Sciatic nerve (tissue), 2 donors: ENCODE measurements at regions not wholly inside any gene's neighbourhood (a gene's known extent, or its start where the extent isn't known, plus 50 kb on each side); places are given as distances from the start of the nearest gene placed in this dataset.
A peak's percentile ranks its signal among the peaks of the same experiment; 100 is the strongest.
"Not testable (repeated sequence)": the region's sequence is repeated elsewhere in the genome, so short reads cannot be mapped to it uniquely, and the experiment has no call there.

Source experiments
- ATAC-seq: fragments of 200-7000 bp; cut with Tn5 transposase; one replicate; pipeline ENCODE4 v1.9.1; 2020; ENCODE audit warnings: mild to moderate bottlenecking, moderate library complexity
- DNase-seq: peaks from one replicate; pipeline ENCODE4 v3.0.0-alpha.2; 2020; ENCODE audit warnings: low spot score
- intact Hi-C: fragments of 100-400 bp; cut with DNase I; formaldehyde crosslinking; loops from one replicate; pipeline ENCODE4 v1.14.2; 2022
- donor health status: DM: no; HTN: no; CAD: no.
- donor health status: DM: no; HTN: no; CAD: no.

DNA sequence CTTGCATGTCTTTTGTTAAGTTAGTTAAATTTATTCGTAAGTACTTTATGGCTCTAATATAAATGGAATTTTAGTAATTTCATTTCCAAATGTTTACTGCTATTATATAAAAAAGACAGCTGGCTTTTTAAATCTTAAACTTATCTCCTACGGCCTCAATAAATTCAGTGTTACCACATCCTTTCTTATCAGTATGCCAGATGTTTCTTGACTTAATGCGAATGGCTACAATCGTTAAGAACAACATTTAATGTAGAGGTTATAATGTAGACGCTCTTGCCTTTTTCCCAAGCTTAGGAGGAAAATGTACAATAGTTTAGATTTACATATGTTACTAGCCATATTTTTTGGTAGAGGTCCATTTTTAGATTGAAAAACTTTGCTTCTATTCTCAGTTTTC is 659.4 kb downstream of the TENT5A start:
- ATAC-seq (no peak), DNase-seq (no peak)
- intact Hi-C loops, result no loop called here

- DNase-seq, result no peak
- peak; percentile 73 for ATAC-seq
- intact Hi-C loops, result no loop called here
These were observed 664.3 kb downstream of the TENT5A start for GRCh38 chr6:81088145-81088544.

GRCh38 chr6:81086991-81087390 is 665.5 kb downstream of the TENT5A start:
- peak; percentile 85 for ATAC-seq
- DNase-seq, result no peak
- intact Hi-C loops, result no loop called here

- intact Hi-C loops, result no loop called here
- ATAC-seq, result no peak
These were observed 667.1 kb downstream of the TENT5A start for GRCh38 chr6:81085431-81085790.

GRCh38 chr6:81084776-81085430 is 667.6 kb downstream of the TENT5A start:
- no peak for DNase-seq
- no peak for ATAC-seq
- intact Hi-C loops, result no loop called here

More at GRCh38 chr6:81085431-81085790, 667.1 kb downstream of the TENT5A start:
- no peak for DNase-seq

- ATAC-seq (no peak), DNase-seq (no peak)
- intact Hi-C loops, result no loop called here
These were observed 676.5 kb downstream of the TENT5A start for GRCh38 chr6:81075974-81076373.

- DNase-seq, result no peak
- no peak for ATAC-seq
These were observed 679.2 kb downstream of the TENT5A start for GRCh38 chr6:81073318-81073717.

DNA sequence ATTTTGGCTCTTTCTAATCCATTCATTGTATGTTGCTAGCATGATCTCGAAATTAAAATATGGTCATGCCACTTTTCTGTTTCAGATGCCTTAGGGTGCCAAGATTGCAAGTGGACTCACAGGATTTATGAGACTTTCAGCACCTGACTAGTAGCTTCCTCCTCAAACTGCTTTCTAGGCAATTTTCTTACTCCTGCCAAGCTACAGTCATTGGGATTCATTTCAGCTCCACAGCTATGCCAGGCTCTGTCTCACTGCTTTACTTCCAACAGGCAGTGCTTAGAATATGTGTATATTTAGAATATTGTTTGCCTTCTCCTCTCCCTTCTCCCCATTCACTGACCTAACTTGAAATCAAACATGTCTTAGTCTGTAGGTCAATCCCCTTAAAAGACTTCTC is 681.4 kb downstream of the TENT5A start:
- ATAC-seq (no peak), DNase-seq (no peak)
- intact Hi-C loops, result no loop called here

More at GRCh38 chr6:81073318-81073717, 679.2 kb downstream of the TENT5A start:
- intact Hi-C loops, result no loop called here

DNA sequence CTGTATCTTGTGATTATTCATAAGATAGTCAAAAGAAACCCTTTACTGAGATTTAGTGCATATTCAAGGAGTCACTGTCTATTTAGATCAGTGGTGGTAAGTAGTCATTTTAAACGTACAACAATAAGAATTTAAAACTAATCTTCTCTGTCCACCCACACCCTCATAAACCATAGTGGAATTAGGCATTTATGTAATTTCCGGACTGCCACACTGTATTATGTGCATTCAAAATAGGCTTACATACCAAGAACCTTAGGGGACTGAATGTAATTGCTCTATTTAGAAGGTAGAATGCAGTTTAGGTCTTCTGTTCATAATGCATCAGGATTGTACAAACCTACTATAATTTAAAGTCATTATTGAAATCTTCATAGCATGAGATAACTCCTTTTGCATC is 685.4 kb downstream of the TENT5A start:
- intact Hi-C loops, result no loop called here
- ATAC-seq (no peak), DNase-seq (no peak)

GRCh38 chr6:81063891-81064290 is 688.6 kb downstream of the TENT5A start:
- intact Hi-C loops, result no loop called here
- ATAC-seq, result no peak
- no peak for DNase-seq

DNA sequence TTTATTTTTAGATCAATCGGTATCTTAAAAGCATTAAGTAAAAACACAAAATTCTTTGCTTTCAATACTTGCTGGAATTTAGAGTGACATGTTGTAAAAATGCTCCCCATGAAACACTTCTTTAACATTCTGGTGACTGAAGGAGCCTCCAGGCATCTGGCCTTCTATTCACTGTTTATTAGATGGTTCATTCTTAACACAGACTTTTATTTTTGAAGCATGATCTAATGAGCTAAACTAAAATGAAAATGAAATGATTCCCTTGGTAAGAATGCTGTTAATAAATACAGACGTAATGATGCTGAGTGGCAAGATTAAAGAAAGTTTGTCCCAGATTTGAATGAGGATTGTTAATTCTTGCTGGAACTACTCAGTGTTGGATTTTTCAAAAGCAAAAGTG is 698.4 kb downstream of the TENT5A start:
- intact Hi-C loops, result no loop called here
- DNase-seq, result no peak
- no peak for ATAC-seq

- intact Hi-C loops, result no loop called here
- ATAC-seq (no peak), DNase-seq (no peak)
These were observed 700.5 kb downstream of the TENT5A start for GRCh38 chr6:81051952-81052351.

DNA sequence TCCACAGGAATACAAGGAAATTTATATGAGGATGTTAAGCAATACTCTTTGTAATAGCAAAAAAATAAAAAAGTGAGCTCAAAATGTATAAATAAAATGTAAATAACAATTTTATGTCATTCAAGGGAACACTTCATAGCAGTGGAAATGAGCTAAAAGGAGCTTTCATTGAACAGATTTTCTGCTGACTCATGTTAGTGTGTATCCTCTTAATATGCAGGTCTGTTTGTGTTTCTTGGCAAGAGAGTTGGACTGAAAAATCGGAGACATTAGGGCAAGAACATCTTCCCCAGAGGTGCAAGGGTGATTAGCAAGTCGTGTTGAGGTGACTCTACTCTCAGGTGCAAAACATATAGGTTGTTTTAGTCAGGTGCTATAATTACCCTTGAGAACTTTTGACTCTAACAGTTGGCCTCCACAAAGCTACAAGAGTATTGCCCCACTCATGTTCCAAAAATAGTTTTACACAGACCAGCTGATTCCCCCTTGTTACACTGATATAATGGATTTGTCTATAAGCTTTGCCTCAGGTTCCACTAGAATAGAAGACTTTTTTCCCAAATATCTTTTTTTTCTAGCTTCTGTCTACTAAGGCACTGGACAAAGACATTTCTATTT is 702.9 kb downstream of the TENT5A start:
- DNase-seq (no peak), ATAC-seq (no peak)
- intact Hi-C loops, result no loop called here

GRCh38 chr6:81031416-81031815 is 721.1 kb downstream of the TENT5A start:
- ATAC-seq (peak; percentile 38), DNase-seq (no peak)
- intact Hi-C loops, result no loop called here

DNA sequence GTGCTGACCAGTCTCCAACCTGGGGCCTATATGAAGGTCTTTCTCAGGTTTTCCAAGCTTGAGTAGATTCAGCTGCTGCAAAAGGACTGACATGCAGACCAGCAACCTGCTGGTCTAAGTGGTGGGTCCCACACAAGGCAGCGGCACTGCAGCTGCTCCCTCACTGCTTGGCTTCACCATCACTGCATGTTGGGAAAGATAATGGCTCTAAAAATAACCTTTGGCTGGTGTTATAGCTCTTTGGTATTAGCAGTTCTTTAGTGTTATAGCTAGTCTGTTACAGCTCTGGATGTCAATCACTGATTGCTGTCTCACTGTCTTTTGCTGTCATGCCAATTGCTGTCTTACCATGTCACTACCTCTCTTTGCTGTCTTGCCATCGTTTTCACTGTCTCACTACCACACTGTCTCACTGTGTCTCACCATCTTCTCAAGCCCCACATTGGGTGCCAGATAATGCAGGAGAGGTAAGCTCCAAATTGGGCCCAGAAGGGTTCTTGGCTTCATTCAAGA is 726.4 kb downstream of the TENT5A start:
- intact Hi-C loops, result no loop called here
- DNase-seq (no peak), ATAC-seq (no peak)

- DNase-seq (no peak), ATAC-seq (no peak)
- intact Hi-C loops, result no loop called here
These were observed 728.8 kb downstream of the TENT5A start for GRCh38 chr6:81023709-81024108.

DNA sequence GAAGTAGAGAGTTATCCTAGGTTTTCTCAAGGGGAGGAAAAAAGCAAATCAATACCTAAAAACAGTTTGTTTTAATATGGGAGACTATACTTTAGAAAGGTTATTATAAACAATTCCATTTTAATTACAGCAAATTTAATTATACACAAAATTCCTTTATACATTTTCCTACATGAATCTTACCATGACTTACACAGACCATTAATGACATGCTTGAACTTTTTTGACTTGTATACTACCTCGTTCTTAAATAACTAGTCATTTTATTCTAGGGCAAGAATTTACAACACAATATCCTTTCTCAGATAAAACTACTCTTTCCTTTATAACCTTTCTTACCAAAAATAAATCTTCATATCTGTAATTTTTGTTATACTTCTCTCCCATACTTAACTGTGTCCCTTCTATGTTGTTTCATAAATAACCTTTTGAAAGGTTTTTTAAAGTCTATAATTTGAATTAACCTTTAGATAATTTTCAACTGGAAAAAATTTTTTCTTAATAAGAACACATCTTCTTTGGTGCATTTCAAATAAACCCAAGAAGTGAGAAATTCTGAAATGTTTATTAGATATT is 729.4 kb downstream of the TENT5A start:
- ATAC-seq (no peak), DNase-seq (no peak)
- intact Hi-C loops, result no loop called here

GRCh38 chr6:81017586-81017985 is 734.9 kb downstream of the TENT5A start:
- ATAC-seq, DNase-seq, intact Hi-C loops: not testable (repeated sequence)

GRCh38 chr6:81003894-81004293 is 748.6 kb downstream of the TENT5A start:
- DNase-seq (no peak), ATAC-seq (no peak)
- intact Hi-C loops, result no loop called here

GRCh38 chr6:81003156-81003555 is 749.3 kb downstream of the TENT5A start:
- DNase-seq (no peak), ATAC-seq (no peak)
- intact Hi-C loops, result no loop called here

- DNase-seq (no peak), ATAC-seq (no peak)
- intact Hi-C loops, result no loop called here
These were observed 750.4 kb downstream of the TENT5A start for GRCh38 chr6:81002126-81002525.
